Stimulated activated CD4-positive, alpha-beta T cell treated with anti-CD3 and anti-CD28 coated beads, Interleukin-4, amount 100 ng/mL, for 48 hours (primary cell): ENCODE measurements at regions not wholly inside any gene's neighbourhood (a gene's known extent, or its start where the extent isn't known, plus 50 kb on each side); places are given as distances from the start of the nearest gene placed in this dataset.
A peak's percentile ranks its signal among the peaks of the same experiment; 100 is the strongest.

Source experiments
- DNase-seq, 2 donors: peaks; one replicate each; pipeline ENCODE4 v3.0.0-alpha.2; 2020; ENCODE audit warnings: low read depth in 2 of 2

DNA sequence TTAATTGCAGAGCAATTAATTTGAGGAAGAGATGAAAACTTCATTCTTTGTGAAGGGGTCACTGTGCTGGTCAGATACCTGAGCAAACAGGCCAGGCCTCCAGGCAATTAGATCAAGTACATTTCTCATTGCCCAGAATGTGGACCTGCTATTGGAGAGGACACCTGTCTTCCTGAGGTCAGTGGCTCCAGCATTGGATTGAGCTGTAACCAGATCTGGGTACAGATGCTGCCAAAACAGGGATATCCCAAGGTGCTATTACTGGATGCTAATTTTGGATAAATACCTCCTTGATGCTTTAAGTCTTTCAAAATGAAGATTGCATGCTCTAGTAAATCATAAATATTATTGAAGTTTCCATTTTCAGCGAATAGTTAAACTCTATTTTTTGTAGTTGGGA lies 131.5 kb downstream of the FAM161A start:
- DNase-seq: no peak

DNA sequence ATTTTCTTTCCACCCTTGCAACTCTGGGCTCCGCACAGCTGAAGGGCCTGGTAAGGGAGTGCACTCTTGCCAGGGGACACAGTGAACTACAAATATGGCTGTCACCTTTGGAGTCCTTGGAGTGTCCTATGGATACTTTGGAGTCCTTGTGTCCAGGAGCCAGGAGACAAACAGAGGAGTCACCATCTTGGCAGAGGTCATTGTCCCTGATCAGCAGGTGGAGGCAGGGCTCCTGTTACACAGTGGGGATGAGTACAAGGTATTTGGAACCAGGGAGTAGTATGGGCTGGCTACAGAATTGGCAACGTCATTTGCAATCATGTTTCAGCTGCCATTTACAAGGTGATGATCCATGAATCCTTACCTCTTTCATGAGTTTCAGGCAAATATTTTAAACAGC lies 132.5 kb downstream of the FAM161A start:
- no peak for DNase-seq

- DNase-seq: no peak
Measured at GRCh38 chr2:61720911-61721310, 132.9 kb downstream of the FAM161A start.

- DNase-seq: no peak
Measured at GRCh38 chr2:61718965-61719364, 134.9 kb downstream of the FAM161A start.

DNA sequence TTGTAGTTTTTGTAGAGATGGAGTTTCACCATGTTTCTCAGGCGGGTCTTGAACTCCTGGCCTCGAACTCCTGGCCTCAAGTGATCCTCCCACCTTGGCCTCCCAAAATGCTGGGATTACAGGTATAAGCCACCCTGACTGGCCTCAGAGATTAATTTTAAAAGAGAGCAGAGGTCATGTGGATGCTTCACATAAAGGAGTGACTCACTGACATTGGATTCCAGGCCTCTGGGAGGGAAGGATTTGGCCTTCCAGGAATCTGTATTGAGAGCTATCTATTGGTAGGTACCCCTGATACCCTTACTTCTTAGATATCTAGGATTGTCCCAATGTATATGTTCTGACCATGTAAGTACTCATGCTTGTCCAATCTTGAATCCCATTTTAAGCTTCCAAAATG lies 138.4 kb downstream of the FAM161A start:
- DNase-seq: no peak

DNA sequence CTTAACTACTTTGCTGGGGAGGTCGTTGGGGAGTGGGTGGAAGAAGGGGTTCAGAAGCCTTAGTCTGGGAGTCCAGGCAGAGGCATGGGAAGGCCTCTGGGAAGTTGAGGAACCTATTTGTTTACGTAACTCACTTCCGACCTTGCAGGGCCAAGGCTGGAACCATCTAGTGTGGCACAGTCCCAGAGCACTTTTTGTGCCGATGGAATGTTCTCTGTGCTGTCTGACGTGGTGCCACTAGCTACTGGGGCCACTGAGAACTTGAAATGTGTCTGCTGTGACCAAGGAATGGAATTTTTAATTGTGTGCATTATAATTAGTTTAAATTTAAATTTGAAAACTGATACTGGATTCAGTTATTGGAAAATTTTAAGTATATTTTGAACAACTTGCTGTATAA lies 139.7 kb downstream of the FAM161A start:
- DNase-seq: no peak

DNA sequence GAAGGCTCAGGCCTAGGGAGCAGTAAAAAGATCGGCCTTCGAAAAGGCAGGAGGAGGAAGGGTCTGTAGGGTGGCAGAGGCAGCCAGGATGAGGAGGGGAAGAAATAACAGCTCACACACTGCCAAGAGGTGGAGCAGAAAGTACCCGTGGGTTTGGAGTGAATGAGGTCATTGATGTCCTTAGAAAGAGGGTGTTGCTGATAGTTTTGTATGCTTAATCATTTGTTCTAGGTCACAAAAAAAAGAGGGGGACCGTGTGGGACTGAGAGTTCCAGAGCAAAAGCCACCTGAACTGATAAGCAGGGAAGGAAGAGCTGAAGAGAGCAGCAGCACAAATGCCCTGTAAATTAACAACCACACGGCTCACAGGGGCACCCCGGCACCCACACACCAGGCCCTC lies 140.4 kb downstream of the FAM161A start:
- no peak for DNase-seq

- DNase-seq: no peak
Measured at GRCh38 chr2:61712060-61712459, 141.8 kb downstream of the FAM161A start.

DNA sequence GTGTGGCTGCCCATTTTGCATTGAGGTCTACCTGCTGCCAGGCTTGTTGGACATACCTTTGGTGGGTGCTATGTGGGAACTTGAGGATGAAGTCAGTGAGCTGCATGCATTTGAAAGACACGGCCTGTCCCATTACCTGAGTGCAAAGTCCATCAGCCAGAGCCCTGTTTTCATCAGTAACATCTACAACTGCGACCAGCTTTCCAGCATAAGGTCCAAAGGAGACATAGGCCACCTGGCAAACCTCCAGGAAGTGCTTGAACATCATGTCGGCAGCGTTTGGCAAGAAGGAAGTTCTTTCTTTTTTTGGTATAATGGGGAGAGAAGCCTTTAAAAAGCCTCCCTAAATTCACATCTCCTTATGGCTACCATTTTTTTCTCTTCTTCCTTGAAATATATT lies 143.1 kb downstream of the FAM161A start:
- no peak for DNase-seq

DNA sequence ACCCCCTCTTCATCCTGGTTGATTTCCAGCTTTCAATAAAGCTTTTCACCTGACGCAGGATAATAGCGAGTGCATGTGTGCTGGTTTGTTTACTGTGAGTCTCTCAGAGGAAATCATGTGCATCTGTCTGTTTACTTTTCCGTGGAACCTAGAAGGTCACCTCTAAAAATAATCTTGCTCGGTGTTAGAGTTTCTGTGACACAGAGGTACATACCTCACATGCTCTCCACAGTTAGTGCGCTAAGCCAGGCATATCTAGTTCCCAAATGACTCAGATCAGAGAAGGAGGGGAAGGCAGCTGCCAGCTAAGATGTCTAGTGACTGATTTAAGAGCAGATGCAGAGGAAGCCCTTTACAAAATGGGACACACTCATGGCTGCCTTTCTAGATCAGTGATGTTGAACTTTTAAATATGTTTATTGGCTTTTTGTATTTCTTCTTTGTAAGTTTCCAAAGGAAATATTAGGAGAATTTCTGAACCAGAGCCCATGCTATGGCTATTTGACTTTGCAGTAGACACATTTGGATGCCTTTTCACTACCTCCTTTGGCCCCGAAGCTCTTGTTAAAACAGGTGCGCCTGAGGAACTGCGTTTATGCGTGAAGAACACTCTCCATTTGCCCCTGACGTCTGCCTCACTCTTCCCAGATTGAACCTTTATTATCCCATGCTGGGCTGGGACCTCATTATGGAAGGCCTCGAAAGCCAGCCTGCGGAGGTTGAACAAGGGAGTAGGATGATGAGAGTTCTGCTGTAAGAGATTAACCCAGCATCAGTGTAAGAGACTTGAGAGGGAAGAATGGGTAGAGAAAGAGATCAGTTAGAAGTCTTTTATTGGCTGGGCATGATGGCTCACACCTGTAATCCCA lies 145.6 kb downstream of the FAM161A start:
- DNase-seq: no peak

GRCh38 chr2:61705625-61706024 lies 148.2 kb downstream of the FAM161A start:
- DNase-seq: no peak

GRCh38 chr2:61704364-61704763 lies 149.5 kb downstream of the FAM161A start:
- DNase-seq: no peak

DNA sequence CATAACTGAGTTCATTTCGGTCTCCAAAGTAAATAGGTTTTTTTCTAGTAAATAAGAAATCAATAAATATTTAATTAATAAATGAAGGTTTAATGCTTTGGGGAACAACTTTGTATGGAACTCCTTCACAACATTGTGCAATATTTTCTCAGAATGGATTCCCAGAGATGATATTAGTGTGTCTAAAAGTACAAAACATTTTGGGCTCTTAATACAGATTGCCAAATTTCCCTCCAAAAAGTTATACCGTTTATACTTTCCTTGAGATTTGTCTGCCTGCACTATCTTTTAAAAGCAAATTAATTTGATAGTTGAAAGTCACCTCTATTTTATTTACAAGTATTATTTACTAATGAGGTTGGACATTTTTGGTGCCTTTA lies 151.8 kb downstream of the FAM161A start:
- no peak for DNase-seq

- DNase-seq: no peak
Measured at GRCh38 chr2:61700464-61700863, 153.4 kb downstream of the FAM161A start.

GRCh38 chr2:61694312-61695274 lies 156.4 kb upstream of the XPO1 start:
- DNase-seq: peak; percentile 85 to 90

- DNase-seq: no peak
Measured at GRCh38 chr2:61693744-61694143, 155.6 kb upstream of the XPO1 start.

DNA sequence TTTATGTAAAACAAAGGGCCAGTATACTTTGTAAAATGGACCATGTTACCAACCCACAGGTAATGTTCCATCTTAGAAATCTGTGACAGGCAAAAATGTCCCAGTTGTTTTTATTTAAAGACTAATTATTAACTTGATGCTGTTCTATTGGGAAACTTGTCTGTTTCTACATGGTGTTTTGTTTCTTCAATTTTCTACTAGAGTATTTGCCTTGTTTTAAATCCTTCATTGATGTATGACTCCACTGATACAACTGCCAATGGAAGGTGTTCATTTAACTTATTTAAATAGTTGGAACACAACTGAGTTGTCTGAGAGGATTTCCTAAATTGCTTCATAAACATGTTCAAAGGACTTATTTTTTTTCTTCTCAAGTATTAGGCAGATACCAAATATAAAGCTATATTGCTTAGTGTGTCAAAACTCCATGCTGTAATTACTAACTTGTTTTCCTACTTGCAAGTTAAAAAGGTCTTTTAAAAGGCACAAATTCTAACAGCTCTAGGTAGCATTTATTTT lies 152.0 kb upstream of the XPO1 start:
- DNase-seq: no peak

- no peak for DNase-seq
Measured at GRCh38 chr2:61689568-61689967, 151.4 kb upstream of the XPO1 start.

DNA sequence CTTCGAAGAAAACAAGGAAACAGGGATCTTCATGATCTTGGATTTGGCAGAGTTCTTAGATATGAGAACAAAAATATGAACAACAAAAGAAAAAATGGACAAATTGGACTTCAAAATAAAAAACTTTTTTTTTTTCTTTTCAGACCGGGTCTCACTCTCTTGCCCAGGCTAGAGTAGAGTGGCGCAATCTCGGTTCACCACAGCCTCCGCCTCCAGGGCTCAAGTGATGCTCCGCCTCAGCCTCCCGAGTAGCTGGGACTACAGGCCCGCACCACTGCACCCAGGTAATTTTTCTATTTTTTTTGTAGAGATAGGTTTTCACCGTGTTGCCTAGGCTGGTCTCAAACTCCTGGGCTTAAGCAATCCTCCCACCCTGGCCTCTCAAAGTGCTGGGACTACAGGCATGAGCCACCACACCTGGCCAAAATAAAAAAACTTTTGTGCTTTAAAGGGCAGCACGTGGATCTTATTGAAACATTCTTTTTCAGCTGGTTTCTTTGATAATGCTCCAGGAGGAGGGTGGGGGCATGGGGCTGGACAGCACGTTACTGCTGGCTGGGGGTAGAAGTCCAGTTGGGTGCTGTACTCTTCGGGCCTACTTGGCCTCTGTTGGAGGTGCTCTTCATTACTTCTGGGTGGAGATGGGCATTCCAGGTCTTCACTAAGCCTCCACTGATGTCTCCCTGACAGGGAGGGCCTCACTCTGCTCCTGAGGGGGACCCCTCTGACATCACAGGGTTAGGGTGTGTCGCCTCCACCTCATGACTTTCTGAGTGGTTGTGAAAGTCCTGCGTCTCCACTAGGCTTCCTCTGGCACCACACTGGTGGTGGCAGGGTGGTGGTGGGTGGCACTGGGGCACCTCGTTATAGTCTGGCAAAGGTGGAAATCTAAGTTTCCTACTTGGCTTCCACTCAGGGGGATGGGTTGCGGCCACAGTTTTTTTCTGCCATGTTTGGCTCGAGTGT lies 150.5 kb upstream of the XPO1 start:
- DNase-seq: no peak

- no peak for DNase-seq
Measured at GRCh38 chr2:61679096-61679495, 140.9 kb upstream of the XPO1 start.

GRCh38 chr2:61677942-61678341 lies 139.8 kb upstream of the XPO1 start:
- DNase-seq: no peak
